Nephron (organoid): ENCODE measurements at regions not wholly inside any gene's neighbourhood (a gene's known extent, or its start where the extent isn't known, plus 50 kb on each side); places are given as distances from the start of the nearest gene placed in this dataset.
A peak's percentile ranks its signal among the peaks of the same experiment; 100 is the strongest.
"Not testable (repeated sequence)": the region's sequence is repeated elsewhere in the genome, so short reads cannot be mapped to it uniquely, and the experiment has no call there.

Source experiments
- H3K27ac Mint-ChIP-seq, 3 experiments: 2 replicates each; pipeline ENCODE4 v1.8.0; 2020; ENCODE audit warnings: mixed read lengths in 3 of 3, mild to moderate bottlenecking in 2 of 3, moderate library complexity in 1 of 3
- H3K27me3 Mint-ChIP-seq: 2 replicates; pipeline ENCODE4 v1.8.0; 2021; ENCODE audit warnings: low read depth, mild to moderate bottlenecking, moderate library complexity, mixed read lengths
- H3K36me3 Mint-ChIP-seq: 2 replicates; pipeline ENCODE4 v1.8.0; 2020; ENCODE audit warnings: low read depth, mixed read lengths
- H3K4me1 Mint-ChIP-seq: 2 replicates; pipeline ENCODE4 v1.8.0; 2020; ENCODE audit warnings: mixed read lengths
- H3K4me3 Mint-ChIP-seq, 3 experiments: 2 replicates each; pipeline ENCODE4 v1.8.0; 2020; ENCODE audit warnings: mild to moderate bottlenecking in 3 of 3, mixed read lengths in 3 of 3, moderate library complexity in 2 of 3
- H3K9me3 Mint-ChIP-seq: 2 replicates; pipeline ENCODE4 v1.8.0; 2020; ENCODE audit warnings: mixed read lengths
- CTCF ChIP-seq, 3 experiments: fragments of 200-600 bp; sonication (generic); IDR thresholded peaks; one replicate each; pipeline ENCODE4 v1.5.0; 2021; ENCODE audit warnings: antibody characterized with exemption in 3 of 3; ENCODE audit not compliant: unreplicated experiment in 3 of 3

- H3K4me3 Mint-ChIP-seq, result no peak overlapping the region
- no peak for TF ChIP-seq CTCF (IDR thresholded peaks at IDR 0.05; ENCODE audit: unreplicated experiment in 3 of 3)
- H3K9me3 Mint-ChIP-seq, result no peaks in the 10 kb centered on the region
- no peak overlapping the region for H3K27ac Mint-ChIP-seq
- no peaks in the 10 kb centered on the region for H3K36me3 Mint-ChIP-seq
- H3K27me3 Mint-ChIP-seq, result no peaks in the 10 kb centered on the region
- peaks cover 11% of the 10 kb centered on the region for H3K4me1 Mint-ChIP-seq
These were observed 288.1 kb upstream of the UBE2E3 start for GRCh38 chr2:180692322-180692721.

GRCh38 chr2:180691855-180692223 lies 288.6 kb upstream of the UBE2E3 start:
- H3K4me3 Mint-ChIP-seq, H3K36me3 Mint-ChIP-seq, H3K9me3 Mint-ChIP-seq, H3K27ac Mint-ChIP-seq, H3K27me3 Mint-ChIP-seq: not testable (repeated sequence)
- H3K4me1 Mint-ChIP-seq, result peaks cover 11% of the 10 kb centered on the region

- not testable (repeated sequence) for H3K9me3 Mint-ChIP-seq, H3K27me3 Mint-ChIP-seq, H3K4me3 Mint-ChIP-seq, H3K36me3 Mint-ChIP-seq, H3K27ac Mint-ChIP-seq
- peaks cover 11% of the 10 kb centered on the region for H3K4me1 Mint-ChIP-seq
These were observed 289.1 kb upstream of the UBE2E3 start for GRCh38 chr2:180691186-180691854.

- H3K27me3 Mint-ChIP-seq, result no peaks in the 10 kb centered on the region
- H3K36me3 Mint-ChIP-seq, result no peaks in the 10 kb centered on the region
- TF ChIP-seq CTCF (IDR thresholded peaks at IDR 0.05; ENCODE audit: unreplicated experiment in 3 of 3), result no peak
- no peak overlapping the region for H3K4me3 Mint-ChIP-seq
- H3K9me3 Mint-ChIP-seq, result no peaks in the 10 kb centered on the region
- no peak overlapping the region for H3K27ac Mint-ChIP-seq
- H3K4me1 Mint-ChIP-seq, result peaks cover 11% of the 10 kb centered on the region
These were observed 289.8 kb upstream of the UBE2E3 start for GRCh38 chr2:180690611-180691010.

- Mint-ChIP-seq H3K27me3 (no peaks in the 10 kb centered on the region), H3K9me3 (peaks cover 5% of the 10 kb centered on the region), H3K27ac (no peak overlapping the region), H3K4me3 (no peak overlapping the region), H3K4me1 (peaks cover 17% of the 10 kb centered on the region), H3K36me3 (no peaks in the 10 kb centered on the region)
- TF ChIP-seq CTCF (IDR thresholded peaks at IDR 0.05; ENCODE audit: unreplicated experiment in 3 of 3), result no peak
These were observed 297.5 kb upstream of the UBE2E3 start for GRCh38 chr2:180682871-180683270.

GRCh38 chr2:180679693-180680092 lies 300.7 kb upstream of the UBE2E3 start:
- TF ChIP-seq CTCF (IDR thresholded peaks at IDR 0.05; ENCODE audit: unreplicated experiment in 3 of 3), result no peak
- Mint-ChIP-seq H3K27ac (peak overlapping the region; percentile 38 to 62 (median 51)), H3K36me3 (no peaks in the 10 kb centered on the region), H3K4me1 (peaks cover 17% of the 10 kb centered on the region), H3K4me3 (peak overlapping the region in 2 of 3 experiments; percentile 7 to 49), H3K9me3 (peaks cover 5% of the 10 kb centered on the region), H3K27me3 (no peaks in the 10 kb centered on the region)

GRCh38 chr2:180678625-180678972 lies 301.8 kb upstream of the UBE2E3 start:
- H3K27me3 Mint-ChIP-seq, result no peaks in the 10 kb centered on the region
- H3K36me3 Mint-ChIP-seq, result no peaks in the 10 kb centered on the region
- H3K4me3 Mint-ChIP-seq, result no peak overlapping the region
- peaks cover 5% of the 10 kb centered on the region for H3K9me3 Mint-ChIP-seq
- H3K27ac Mint-ChIP-seq, result no peak overlapping the region
- no peak for TF ChIP-seq CTCF (IDR thresholded peaks at IDR 0.05; ENCODE audit: unreplicated experiment in 3 of 3)
- peaks cover 17% of the 10 kb centered on the region for H3K4me1 Mint-ChIP-seq
